ENCODE measurements at regions not wholly inside any gene's neighbourhood (a gene's known extent, or its start where the extent isn't known, plus 50 kb on each side); places are given as distances from the start of the nearest gene placed in this dataset.
"Not testable (repeated sequence)": the region's sequence is repeated elsewhere in the genome, so short reads cannot be mapped to it uniquely, and the experiment has no call there.

- not testable (repeated sequence) for FAIRE-seq; H3K4me1 ChIP-seq (ENCODE audit: control insufficient read depth in 3 of 3, insufficient read depth in 2 of 3, low read depth in 1 of 3, low read length in 2 of 3); H3K4me3 ChIP-seq (ENCODE audit: low read depth in 1 of 3, low read length in 3 of 3); H3K27ac ChIP-seq (ENCODE audit: low read depth in 1 of 3, low read length in 2 of 3); H3K9me3 ChIP-seq (ENCODE audit: control insufficient read depth in 2 of 2, insufficient read depth in 1 of 2, low read depth in 1 of 2, low read length in 1 of 2); DNase-seq; H3K36me3 ChIP-seq (ENCODE audit: control insufficient read depth in 3 of 3, insufficient read depth in 2 of 3, low read depth in 1 of 3, low read length in 3 of 3); H3K27me3 ChIP-seq (ENCODE audit: control insufficient read depth in 3 of 3, insufficient read depth in 3 of 3, low read length in 3 of 3)
- WGBS, 3 donors: 57 to 73% (median 71%) methylated on average over 2 of the region's 2 CpGs
Measured at GRCh38 chr11:57893200-57893599, 130.5 kb upstream of the OR9Q1 start.

GRCh38 chr11:57896361-57897145, 127.1 kb upstream of the OR9Q1 start:
- H3K27ac ChIP-seq (ENCODE audit: low read depth in 1 of 3, low read length in 2 of 3): no peak overlapping the region
- WGBS, 3 donors: 56 to 66% (median 57%) methylated on average over 4 of the region's 4 CpGs
- FAIRE-seq (no peak), DNase-seq (peak in 1 of 2 donors; percentile 61)
- no peak overlapping the region for H3K4me3 ChIP-seq (ENCODE audit: low read depth in 1 of 3, low read length in 3 of 3)
- no peaks in the 10 kb centered on the region for H3K27me3 ChIP-seq (ENCODE audit: control insufficient read depth in 3 of 3, insufficient read depth in 3 of 3, low read length in 3 of 3)
- no peaks in the 10 kb centered on the region for H3K36me3 ChIP-seq (ENCODE audit: control insufficient read depth in 3 of 3, insufficient read depth in 2 of 3, low read depth in 1 of 3, low read length in 3 of 3)
- H3K9me3 ChIP-seq (ENCODE audit: control insufficient read depth in 2 of 2, insufficient read depth in 1 of 2, low read depth in 1 of 2, low read length in 1 of 2): peaks cover 0 to 3% of the 10 kb centered on the region in 2 donors
- H3K4me1 ChIP-seq (ENCODE audit: control insufficient read depth in 3 of 3, insufficient read depth in 2 of 3, low read depth in 1 of 3, low read length in 2 of 3): peaks cover 0 to 21% (median 0%) of the 10 kb centered on the region in 3 donors

- Histone ChIP-seq H3K27me3 (ENCODE audit: control insufficient read depth in 3 of 3, insufficient read depth in 3 of 3, low read length in 3 of 3) (no peaks in the 10 kb centered on the region), H3K9me3 (ENCODE audit: control insufficient read depth in 2 of 2, insufficient read depth in 1 of 2, low read depth in 1 of 2, low read length in 1 of 2) (peaks cover 0 to 3% of the 10 kb centered on the region in 2 donors), H3K36me3 (ENCODE audit: control insufficient read depth in 3 of 3, insufficient read depth in 2 of 3, low read depth in 1 of 3, low read length in 3 of 3) (no peaks in the 10 kb centered on the region), H3K4me3 (ENCODE audit: low read depth in 1 of 3, low read length in 3 of 3) (no peak overlapping the region), H3K27ac (ENCODE audit: low read depth in 1 of 3, low read length in 2 of 3) (peak overlapping the region in 1 of 3 donors; percentile 18), H3K4me1 (ENCODE audit: control insufficient read depth in 3 of 3, insufficient read depth in 2 of 3, low read depth in 1 of 3, low read length in 2 of 3) (peaks cover 0 to 39% (median 3%) of the 10 kb centered on the region in 3 donors)
- DNase-seq (peak; percentile 47 to 61), FAIRE-seq (no peak)
- 23 to 67% (median 36%) methylated on average over 2 of the region's 2 CpGs for WGBS, 3 donors
Measured at GRCh38 chr11:57899378-57899777, 124.3 kb upstream of the OR9Q1 start.

GRCh38 chr11:57900320-57900719, 123.4 kb upstream of the OR9Q1 start:
- peak; percentile 91 to 92 for DNase-seq
- Histone ChIP-seq H3K4me3 (ENCODE audit: low read depth in 1 of 3, low read length in 3 of 3) (no peak overlapping the region), H3K27ac (ENCODE audit: low read depth in 1 of 3, low read length in 2 of 3) (peak overlapping the region in 1 of 3 donors; percentile 82), H3K27me3 (ENCODE audit: control insufficient read depth in 3 of 3, insufficient read depth in 3 of 3, low read length in 3 of 3) (no peaks in the 10 kb centered on the region), H3K36me3 (ENCODE audit: control insufficient read depth in 3 of 3, insufficient read depth in 2 of 3, low read depth in 1 of 3, low read length in 3 of 3) (no peaks in the 10 kb centered on the region), H3K9me3 (ENCODE audit: control insufficient read depth in 2 of 2, insufficient read depth in 1 of 2, low read depth in 1 of 2, low read length in 1 of 2) (peaks cover 0 to 3% of the 10 kb centered on the region in 2 donors), H3K4me1 (ENCODE audit: control insufficient read depth in 3 of 3, insufficient read depth in 2 of 3, low read depth in 1 of 3, low read length in 2 of 3) (peaks cover 0 to 39% (median 3%) of the 10 kb centered on the region in 3 donors)
- 0 to 44% (median 21%) methylated on average over 1 of the region's 1 CpG for WGBS, 3 donors
- no peak for FAIRE-seq

GRCh38 chr11:57901278-57901677, 122.4 kb upstream of the OR9Q1 start:
- H3K36me3 ChIP-seq (ENCODE audit: control insufficient read depth in 3 of 3, insufficient read depth in 2 of 3, low read depth in 1 of 3, low read length in 3 of 3): no peaks in the 10 kb centered on the region
- no peak overlapping the region for H3K4me3 ChIP-seq (ENCODE audit: low read depth in 1 of 3, low read length in 3 of 3)
- FAIRE-seq (no peak), DNase-seq (no peak)
- no peaks in the 10 kb centered on the region for H3K27me3 ChIP-seq (ENCODE audit: control insufficient read depth in 3 of 3, insufficient read depth in 3 of 3, low read length in 3 of 3)
- no peak overlapping the region for H3K27ac ChIP-seq (ENCODE audit: low read depth in 1 of 3, low read length in 2 of 3)
- peaks cover 0 to 39% (median 3%) of the 10 kb centered on the region in 3 donors for H3K4me1 ChIP-seq (ENCODE audit: control insufficient read depth in 3 of 3, insufficient read depth in 2 of 3, low read depth in 1 of 3, low read length in 2 of 3)
- H3K9me3 ChIP-seq (ENCODE audit: control insufficient read depth in 2 of 2, insufficient read depth in 1 of 2, low read depth in 1 of 2, low read length in 1 of 2): peaks cover 0 to 3% of the 10 kb centered on the region in 2 donors

- WGBS, 3 donors: 57 to 66% (median 63%) methylated on average over 5 of the region's 5 CpGs
- FAIRE-seq: no peak
- no peaks in the 10 kb centered on the region for H3K36me3 ChIP-seq (ENCODE audit: control insufficient read depth in 3 of 3, insufficient read depth in 2 of 3, low read depth in 1 of 3, low read length in 3 of 3)
- H3K4me1 ChIP-seq (ENCODE audit: control insufficient read depth in 3 of 3, insufficient read depth in 2 of 3, low read depth in 1 of 3, low read length in 2 of 3): peaks cover 0 to 39% (median 3%) of the 10 kb centered on the region in 3 donors
- no peaks in the 10 kb centered on the region for H3K27me3 ChIP-seq (ENCODE audit: control insufficient read depth in 3 of 3, insufficient read depth in 3 of 3, low read length in 3 of 3)
- DNase-seq: no peak
- no peak overlapping the region for H3K27ac ChIP-seq (ENCODE audit: low read depth in 1 of 3, low read length in 2 of 3)
- no peak overlapping the region for H3K4me3 ChIP-seq (ENCODE audit: low read depth in 1 of 3, low read length in 3 of 3)
- H3K9me3 ChIP-seq (ENCODE audit: control insufficient read depth in 2 of 2, insufficient read depth in 1 of 2, low read depth in 1 of 2, low read length in 1 of 2): peaks cover 0 to 1% of the 10 kb centered on the region in 2 donors
Measured at GRCh38 chr11:57901756-57902155, 121.9 kb upstream of the OR9Q1 start.

- no peaks in the 10 kb centered on the region for H3K36me3 ChIP-seq (ENCODE audit: control insufficient read depth in 3 of 3, insufficient read depth in 2 of 3, low read depth in 1 of 3, low read length in 3 of 3)
- DNase-seq: no peak
- FAIRE-seq: no peak
- no peaks in the 10 kb centered on the region for H3K27me3 ChIP-seq (ENCODE audit: control insufficient read depth in 3 of 3, insufficient read depth in 3 of 3, low read length in 3 of 3)
- H3K4me3 ChIP-seq (ENCODE audit: low read depth in 1 of 3, low read length in 3 of 3): no peak overlapping the region
- peak overlapping the region in 1 of 3 donors; percentile 19 for H3K27ac ChIP-seq (ENCODE audit: low read depth in 1 of 3, low read length in 2 of 3)
- no peaks in the 10 kb centered on the region for H3K9me3 ChIP-seq (ENCODE audit: control insufficient read depth in 2 of 2, insufficient read depth in 1 of 2, low read depth in 1 of 2, low read length in 1 of 2)
- H3K4me1 ChIP-seq (ENCODE audit: control insufficient read depth in 3 of 3, insufficient read depth in 2 of 3, low read depth in 1 of 3, low read length in 2 of 3): peaks cover 0 to 39% (median 3%) of the 10 kb centered on the region in 3 donors
Measured at GRCh38 chr11:57903011-57903410, 120.7 kb upstream of the OR9Q1 start.

GRCh38 chr11:57903441-57904123, 120.1 kb upstream of the OR9Q1 start:
- DNase-seq: peak; percentile 51 to 87
- H3K9me3 ChIP-seq (ENCODE audit: control insufficient read depth in 2 of 2, insufficient read depth in 1 of 2, low read depth in 1 of 2, low read length in 1 of 2): no peaks in the 10 kb centered on the region
- H3K27me3 ChIP-seq (ENCODE audit: control insufficient read depth in 3 of 3, insufficient read depth in 3 of 3, low read length in 3 of 3): no peaks in the 10 kb centered on the region
- peak overlapping the region in 2 of 3 donors; percentile 19 to 22 for H3K27ac ChIP-seq (ENCODE audit: low read depth in 1 of 3, low read length in 2 of 3)
- FAIRE-seq: no peak
- no peaks in the 10 kb centered on the region for H3K36me3 ChIP-seq (ENCODE audit: control insufficient read depth in 3 of 3, insufficient read depth in 2 of 3, low read depth in 1 of 3, low read length in 3 of 3)
- 28 to 71% (median 45%) methylated on average over 11 of the region's 11 CpGs for WGBS, 3 donors
- peaks cover 0 to 39% (median 3%) of the 10 kb centered on the region in 3 donors for H3K4me1 ChIP-seq (ENCODE audit: control insufficient read depth in 3 of 3, insufficient read depth in 2 of 3, low read depth in 1 of 3, low read length in 2 of 3)
- no peak overlapping the region for H3K4me3 ChIP-seq (ENCODE audit: low read depth in 1 of 3, low read length in 3 of 3)
